ENCODE measurements at regions not wholly inside any gene's neighbourhood (a gene's known extent, or its start where the extent isn't known, plus 50 kb on each side); places are given as distances from the start of the nearest gene placed in this dataset.
A peak's percentile ranks its signal among the peaks of the same experiment; 100 is the strongest.

- peak in 1 of 2 donors; percentile 25 for DNase-seq
Measured at GRCh38 chr14:62162998-62163589, 400.9 kb downstream of the SNAPC1 start.

GRCh38 chr14:62168564-62169155 is 406.4 kb downstream of the SNAPC1 start:
- no peak for DNase-seq

GRCh38 chr14:62179367-62180018 is 417.3 kb downstream of the SNAPC1 start:
- DNase-seq: peak in 1 of 2 donors; percentile 18

- DNase-seq: no peak
Measured at GRCh38 chr14:62181591-62181990, 419.4 kb downstream of the SNAPC1 start.

GRCh38 chr14:62185078-62185477 is 422.9 kb downstream of the SNAPC1 start:
- no peak for DNase-seq

- no peak for DNase-seq
Measured at GRCh38 chr14:62187265-62187664, 425.0 kb downstream of the SNAPC1 start.

GRCh38 chr14:62189698-62190097 is 427.5 kb downstream of the SNAPC1 start:
- no peak for DNase-seq

GRCh38 chr14:62206456-62206855 is 444.2 kb downstream of the SNAPC1 start:
- DNase-seq: no peak

GRCh38 chr14:62209287-62209899 is 447.2 kb downstream of the SNAPC1 start:
- DNase-seq: no peak

GRCh38 chr14:62213516-62213915 is 451.3 kb downstream of the SNAPC1 start:
- DNase-seq: no peak

- no peak for DNase-seq
Measured at GRCh38 chr14:62216121-62216520, 453.9 kb downstream of the SNAPC1 start.

GRCh38 chr14:62234849-62235248 is 472.6 kb downstream of the SNAPC1 start:
- DNase-seq: no peak

- no peak for DNase-seq
Measured at GRCh38 chr14:62244221-62244620, 482.0 kb downstream of the SNAPC1 start.

GRCh38 chr14:62247266-62247665 is 485.0 kb downstream of the SNAPC1 start:
- DNase-seq: no peak

GRCh38 chr14:62251237-62251636 is 489.0 kb downstream of the SNAPC1 start:
- DNase-seq: no peak

- DNase-seq: no peak
Measured at GRCh38 chr14:62253171-62253570, 491.0 kb downstream of the SNAPC1 start.

GRCh38 chr14:62253911-62254310 is 491.7 kb downstream of the SNAPC1 start:
- DNase-seq: no peak

GRCh38 chr14:62269204-62269603 is 507.0 kb downstream of the SNAPC1 start:
- no peak for DNase-seq

- no peak for DNase-seq
Measured at GRCh38 chr14:62270236-62270635, 508.0 kb downstream of the SNAPC1 start.

- no peak for DNase-seq
Measured at GRCh38 chr14:62280366-62280765, 518.1 kb downstream of the SNAPC1 start.

GRCh38 chr14:62283837-62284236 is 521.6 kb downstream of the SNAPC1 start:
- no peak for DNase-seq

GRCh38 chr14:62289471-62289870 is 527.3 kb downstream of the SNAPC1 start:
- no peak for DNase-seq

- no peak for DNase-seq
Measured at GRCh38 chr14:62301080-62301479, 538.9 kb downstream of the SNAPC1 start.

- DNase-seq: no peak
Measured at GRCh38 chr14:62301911-62302310, 539.7 kb downstream of the SNAPC1 start.
